Muscle of leg (tissue), 3 donors: ENCODE measurements at regions not wholly inside any gene's neighbourhood (a gene's known extent, or its start where the extent isn't known, plus 50 kb on each side); places are given as distances from the start of the nearest gene placed in this dataset.

ENCODE experiments used
- DNase-seq: peaks from one replicate; pipeline ENCODE4 v3.0.0; 2013
- H3K27ac ChIP-seq: one replicate; pipeline ENCODE4 v1.5.1; 2013; ENCODE audit warnings: mild to moderate bottlenecking, low read length, control low read depth
- H3K27me3 ChIP-seq: one replicate; pipeline ENCODE4 v1.6.1; 2013; ENCODE audit warnings: low read length; ENCODE audit not compliant: control insufficient read depth, insufficient read depth
- H3K36me3 ChIP-seq: one replicate; pipeline ENCODE4 v1.6.1; 2013; ENCODE audit warnings: low read length; ENCODE audit not compliant: control insufficient read depth, insufficient read depth
- H3K4me1 ChIP-seq: one replicate; pipeline ENCODE4 v1.6.1; 2013; ENCODE audit warnings: low read length; ENCODE audit not compliant: control insufficient read depth, insufficient read depth
- H3K4me3 ChIP-seq: one replicate; pipeline ENCODE4 v1.5.1; 2013; ENCODE audit warnings: low read length, control low read depth
- H3K9me3 ChIP-seq: replicated peaks from 2 replicates; pipeline ENCODE4 v1.6.1; 2013; ENCODE audit warnings: low read depth, low read length; ENCODE audit not compliant: control insufficient read depth
- WGBS: methylation state at CpG from one replicate; pipeline ENCODE4 v1.1.5; 2013; ENCODE audit warnings: missing lambda C conversion rate; ENCODE audit not compliant: insufficient coverage; 5-methylcytosine and 5-hydroxymethylcytosine counted together

DNA sequence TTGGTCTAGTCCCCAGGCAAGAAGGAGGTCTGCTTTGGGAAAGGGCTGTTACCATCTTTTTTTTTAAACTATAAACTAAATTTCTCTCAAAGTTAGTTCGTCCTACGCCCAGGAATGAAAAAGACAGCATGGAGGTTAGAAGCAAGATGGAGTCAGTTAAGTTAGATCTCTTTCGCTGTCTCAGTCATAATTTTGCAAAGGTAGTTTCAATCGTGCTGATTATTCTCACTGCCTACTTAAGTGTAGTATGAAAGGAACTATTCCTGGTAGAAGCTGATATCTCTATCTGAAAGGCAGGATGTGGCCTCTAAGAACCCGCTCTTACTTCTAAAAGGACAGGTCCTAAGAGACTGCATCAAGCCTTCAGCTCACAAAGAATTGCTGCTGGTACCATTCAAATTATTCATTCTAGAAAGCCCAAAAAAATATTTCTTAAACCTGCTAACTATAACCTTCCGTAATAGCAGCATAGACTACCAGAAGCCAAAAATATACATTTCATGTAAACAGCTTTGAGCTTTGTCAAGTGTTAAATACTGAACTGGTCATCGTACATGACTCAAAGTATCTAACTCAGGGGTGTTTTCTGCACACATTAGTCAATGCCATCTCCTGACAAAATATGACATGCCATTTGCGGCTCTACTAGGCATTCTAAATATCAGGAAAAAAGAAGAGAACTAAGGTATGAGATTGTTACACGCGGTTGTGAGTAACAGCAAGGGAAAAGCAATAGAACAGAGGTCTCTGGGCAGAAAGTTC lies 96.0 kb upstream of the CCDC80 start:
- WGBS = 94% methylated on average over 3 of the region's 10 CpGs
- no peak overlapping the region for H3K4me3 ChIP-seq
- no peaks in the 10 kb centered on the region for H3K27me3 ChIP-seq
- H3K36me3 ChIP-seq = no peaks in the 10 kb centered on the region
- H3K27ac ChIP-seq = no peak overlapping the region
- no peaks in the 10 kb centered on the region for H3K9me3 ChIP-seq
- no peak for DNase-seq
- H3K4me1 ChIP-seq = no peaks in the 10 kb centered on the region

DNA sequence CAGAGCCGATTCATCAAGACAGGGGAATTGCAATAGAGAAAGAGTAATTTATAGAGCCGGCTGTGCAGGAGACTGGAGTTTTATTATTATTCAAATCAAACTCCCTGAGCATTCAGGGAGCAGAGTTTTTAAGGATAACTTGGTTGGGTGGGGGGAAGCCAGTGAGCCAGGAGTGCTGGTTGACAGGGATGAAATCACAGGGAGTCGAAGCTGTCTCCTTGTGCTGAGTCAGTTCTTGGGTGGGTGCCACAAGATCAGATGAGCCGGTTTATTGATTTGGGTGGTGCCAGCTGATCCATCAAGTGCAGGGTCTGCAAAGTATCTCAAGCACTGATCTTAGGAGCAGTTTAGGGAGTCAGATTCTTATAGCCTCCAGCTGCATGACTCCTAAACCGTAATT lies 95.4 kb upstream of the CCDC80 start:
- 55% methylated on average over 2 of the region's 5 CpGs for WGBS
- no peaks in the 10 kb centered on the region for H3K9me3 ChIP-seq

DNA sequence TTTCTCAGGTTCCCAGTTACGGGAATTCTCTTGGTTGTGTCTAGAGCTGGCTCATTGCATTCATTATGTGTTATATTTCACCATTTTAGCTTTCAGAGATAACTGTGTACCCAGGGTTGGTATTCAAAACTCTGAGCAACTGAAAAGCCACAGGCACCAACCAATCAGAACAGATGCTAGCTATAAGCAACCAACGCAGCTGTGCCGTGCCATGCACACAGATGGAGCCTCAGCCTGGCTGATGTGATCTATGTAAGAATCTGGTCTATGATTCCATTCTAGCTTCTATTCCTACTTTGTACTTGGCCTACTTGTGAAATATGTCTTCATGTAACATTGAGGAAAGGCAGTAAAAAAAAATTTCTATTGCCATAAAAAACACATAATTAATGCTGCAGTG lies 95.0 kb upstream of the CCDC80 start:
- DNase-seq = no peak
- Histone ChIP-seq H3K9me3 (no peaks in the 10 kb centered on the region), H3K4me1 (no peaks in the 10 kb centered on the region), H3K27me3 (no peaks in the 10 kb centered on the region), H3K36me3 (no peaks in the 10 kb centered on the region), H3K4me3 (no peak overlapping the region), H3K27ac (no peak overlapping the region)
- whole genome bisulfite sequencing = no CpG with 5 or more reads among the region's 3 CpGs

More for the DNA sequence above, 95.4 kb upstream of the CCDC80 start:
- H3K36me3 ChIP-seq = no peaks in the 10 kb centered on the region
- no peaks in the 10 kb centered on the region for H3K4me1 ChIP-seq
- H3K4me3 ChIP-seq = no peak overlapping the region
- H3K27me3 ChIP-seq = no peaks in the 10 kb centered on the region
- DNase-seq = no peak
- no peak overlapping the region for H3K27ac ChIP-seq

DNA sequence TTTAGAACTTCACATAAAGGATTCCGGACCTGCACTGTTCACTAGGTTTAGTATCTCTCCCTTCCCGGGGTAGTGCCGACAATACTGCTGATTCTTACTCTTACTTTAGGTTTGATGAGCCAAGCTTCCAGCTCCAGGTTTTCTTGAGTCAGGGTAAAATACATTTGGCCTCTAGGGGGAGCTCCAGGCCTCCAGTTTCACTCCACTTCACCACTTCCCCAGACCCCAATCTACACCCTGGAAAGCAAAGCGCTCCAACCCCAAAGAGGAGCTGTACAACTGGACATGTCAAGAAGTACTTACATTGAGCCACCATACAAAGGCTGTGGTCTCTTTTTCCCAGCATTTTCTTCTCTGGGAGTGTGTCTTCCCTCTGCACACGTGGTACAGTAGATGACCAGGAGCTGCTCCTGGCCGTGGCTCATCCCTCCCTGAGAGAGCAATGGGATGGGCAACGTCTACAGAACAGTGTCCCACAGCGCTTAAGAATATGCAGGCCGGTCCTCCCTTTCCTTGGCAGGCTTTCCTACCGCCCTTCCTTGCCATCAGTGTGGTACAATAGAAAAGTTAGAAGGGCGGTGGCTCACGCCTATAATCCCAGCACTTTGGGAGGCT lies 93.9 kb upstream of the CCDC80 start:
- no peaks in the 10 kb centered on the region for H3K36me3 ChIP-seq
- DNase-seq = peak; percentile 50
- H3K4me1 ChIP-seq = no peaks in the 10 kb centered on the region
- H3K9me3 ChIP-seq = no peaks in the 10 kb centered on the region
- H3K4me3 ChIP-seq = no peak overlapping the region
- no peaks in the 10 kb centered on the region for H3K27me3 ChIP-seq
- 73% methylated on average over 10 of the region's 12 CpGs for WGBS
- H3K27ac ChIP-seq = no peak overlapping the region

DNA sequence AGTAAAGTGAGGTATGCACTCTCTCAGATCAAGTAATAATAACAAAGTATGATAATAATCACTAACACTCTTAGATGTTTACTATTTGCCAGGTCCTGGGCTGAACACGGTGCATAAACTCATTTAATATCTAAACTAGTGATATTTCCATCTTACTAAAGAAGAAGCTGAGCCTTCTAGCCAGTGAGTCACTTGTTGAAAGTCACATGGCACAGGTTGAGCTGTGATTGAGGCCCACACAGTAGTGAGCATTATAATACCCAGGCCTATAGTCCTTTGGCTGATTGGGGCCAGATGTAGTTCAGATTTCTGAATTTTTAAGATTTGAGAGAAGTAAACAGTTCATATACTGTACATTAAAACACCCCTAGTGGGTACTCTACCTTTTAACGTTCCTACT lies 93.2 kb upstream of the CCDC80 start:
- WGBS = no CpG with 5 or more reads among the region's 2 CpGs
- H3K27me3 ChIP-seq = no peaks in the 10 kb centered on the region

DNA sequence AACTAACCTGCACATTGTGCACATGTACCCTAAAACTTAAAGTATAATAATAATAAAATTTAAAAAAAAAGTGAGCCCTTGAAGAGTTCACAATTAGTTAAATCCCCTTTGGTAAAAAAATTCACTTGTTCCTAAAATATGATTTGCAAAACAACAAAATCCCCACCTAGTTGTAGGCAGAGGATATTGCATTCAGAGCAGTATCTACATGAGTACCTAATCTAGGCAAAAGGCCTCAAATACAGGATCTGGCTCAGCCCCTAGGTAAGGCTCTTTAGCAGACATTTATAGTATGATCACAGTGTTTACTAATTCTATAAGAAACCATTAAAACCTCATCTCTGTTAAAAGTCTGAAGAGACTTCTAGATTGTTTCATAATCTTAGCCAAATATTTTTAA lies 89.3 kb upstream of the CCDC80 start:
- DNase-seq = no peak
- H3K36me3 ChIP-seq = no peaks in the 10 kb centered on the region
- H3K27ac ChIP-seq = no peak overlapping the region
- H3K4me1 ChIP-seq = no peaks in the 10 kb centered on the region
- no peaks in the 10 kb centered on the region for H3K9me3 ChIP-seq
- no peaks in the 10 kb centered on the region for H3K27me3 ChIP-seq
- H3K4me3 ChIP-seq = no peak overlapping the region

More for the DNA sequence above, 93.2 kb upstream of the CCDC80 start:
- Histone ChIP-seq H3K4me3 (no peak overlapping the region), H3K36me3 (no peaks in the 10 kb centered on the region), H3K27ac (no peak overlapping the region), H3K4me1 (no peaks in the 10 kb centered on the region), H3K9me3 (no peaks in the 10 kb centered on the region)
- no peak for DNase-seq

DNA sequence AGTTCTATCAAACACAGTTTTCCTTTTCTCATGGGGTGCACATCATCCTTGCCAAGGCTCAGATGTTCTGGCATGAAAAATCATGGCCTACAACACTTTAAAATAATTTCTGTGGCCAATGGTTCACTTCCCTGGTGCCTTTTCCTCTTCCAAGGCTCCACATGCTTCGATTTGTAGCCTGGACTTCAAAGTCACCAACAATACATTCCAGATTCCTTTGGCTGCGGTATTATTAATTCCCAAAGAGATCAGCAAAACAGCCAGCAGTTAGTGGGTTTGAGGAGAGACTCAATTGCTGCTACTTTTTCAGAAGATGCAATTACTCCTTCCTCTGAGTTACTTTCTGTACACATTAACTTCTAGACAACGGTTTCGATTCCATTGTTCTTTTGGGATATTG lies 80.3 kb upstream of the CCDC80 start:
- Histone ChIP-seq H3K4me3 (no peak overlapping the region), H3K27ac (no peak overlapping the region), H3K9me3 (no peaks in the 10 kb centered on the region), H3K4me1 (no peaks in the 10 kb centered on the region), H3K36me3 (no peaks in the 10 kb centered on the region), H3K27me3 (no peaks in the 10 kb centered on the region)
- no CpG with 5 or more reads among the region's 4 CpGs for WGBS
- peak; percentile 53 for DNase-seq

DNA sequence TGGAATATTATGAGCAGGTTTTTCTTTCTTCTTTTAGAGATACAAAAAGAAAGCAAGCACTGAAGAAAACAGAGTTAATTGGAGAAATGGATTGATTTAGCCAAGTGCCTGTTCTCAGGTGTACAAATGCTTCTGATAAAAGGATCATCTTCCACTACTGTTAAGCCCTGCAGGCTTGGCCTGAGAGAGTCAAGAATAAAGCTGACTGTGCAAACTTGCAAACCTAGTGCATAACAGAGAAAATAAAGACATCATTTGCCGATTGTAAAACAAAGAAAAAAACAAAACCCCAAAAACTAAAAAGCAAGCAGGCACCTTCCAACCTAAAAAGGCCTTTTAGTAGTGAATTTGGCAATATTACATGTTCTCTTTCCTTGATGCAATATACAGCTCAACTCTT lies 78.0 kb upstream of the CCDC80 start:
- Histone ChIP-seq H3K4me1 (no peaks in the 10 kb centered on the region), H3K27ac (no peak overlapping the region), H3K27me3 (no peaks in the 10 kb centered on the region), H3K36me3 (no peaks in the 10 kb centered on the region), H3K9me3 (no peaks in the 10 kb centered on the region), H3K4me3 (no peak overlapping the region)
- WGBS = no CpG with 5 or more reads among the region's 1 CpG
- no peak for DNase-seq

DNA sequence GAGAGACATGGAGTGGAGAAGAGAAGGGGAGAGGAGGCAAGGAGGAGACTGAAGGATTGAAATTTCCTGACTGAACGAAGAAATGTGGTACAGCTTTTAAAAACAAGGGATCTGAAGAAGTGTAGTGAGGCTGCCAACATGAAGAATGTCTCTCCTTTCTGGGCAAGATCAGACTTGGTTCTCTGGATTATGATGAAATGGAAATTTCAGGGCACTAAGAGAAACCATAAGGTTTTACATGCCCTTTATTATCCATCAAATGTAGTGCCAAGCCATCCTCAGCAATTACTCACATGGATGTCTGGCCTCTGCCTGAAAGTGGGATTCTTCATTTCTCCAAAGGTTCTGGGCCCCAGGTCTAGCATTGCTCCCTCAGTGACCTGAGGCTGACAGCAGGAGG lies 77.6 kb upstream of the CCDC80 start:
- Histone ChIP-seq H3K4me3 (no peak overlapping the region), H3K9me3 (no peaks in the 10 kb centered on the region), H3K27ac (no peak overlapping the region), H3K27me3 (no peaks in the 10 kb centered on the region), H3K4me1 (no peaks in the 10 kb centered on the region), H3K36me3 (no peaks in the 10 kb centered on the region)
- no peak for DNase-seq
- 50% methylated on average over 1 of the region's 1 CpG for WGBS

DNA sequence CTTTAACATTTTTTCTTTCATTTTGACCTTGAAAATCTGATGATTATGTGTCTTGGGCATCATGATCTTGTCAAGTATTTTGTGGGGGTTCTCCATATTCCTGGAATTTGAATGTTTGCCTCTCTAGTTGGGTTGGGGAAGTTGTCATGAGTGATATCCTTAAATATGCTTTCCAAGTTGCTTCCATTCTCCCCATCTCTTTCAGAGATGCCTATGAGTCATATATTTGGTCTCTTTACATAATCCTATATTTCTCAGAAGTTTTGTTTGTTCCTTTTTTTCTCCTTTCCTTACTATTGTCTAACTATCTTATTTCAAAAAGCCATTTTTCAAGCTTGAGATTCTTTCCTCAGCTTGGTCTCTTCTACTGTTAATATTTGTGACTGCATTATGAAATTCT lies 69.0 kb upstream of the CCDC80 start:
- Histone ChIP-seq H3K9me3 (no peaks in the 10 kb centered on the region), H3K27ac (no peak overlapping the region), H3K4me3 (no peak overlapping the region), H3K36me3 (no peaks in the 10 kb centered on the region), H3K27me3 (no peaks in the 10 kb centered on the region), H3K4me1 (no peaks in the 10 kb centered on the region)
- DNase-seq = no peak
